GM21619 (cell line): ENCODE measurements at regions not wholly inside any gene's neighbourhood (a gene's known extent, or its start where the extent isn't known, plus 50 kb on each side); places are given as distances from the start of the nearest gene placed in this dataset.

Experiments
- ATAC-seq: cut with Tn5 transposase; IDR thresholded peaks from one replicate; pipeline ENCODE4 v1.9.1; 2021; ENCODE audit not compliant: unreplicated experiment

DNA sequence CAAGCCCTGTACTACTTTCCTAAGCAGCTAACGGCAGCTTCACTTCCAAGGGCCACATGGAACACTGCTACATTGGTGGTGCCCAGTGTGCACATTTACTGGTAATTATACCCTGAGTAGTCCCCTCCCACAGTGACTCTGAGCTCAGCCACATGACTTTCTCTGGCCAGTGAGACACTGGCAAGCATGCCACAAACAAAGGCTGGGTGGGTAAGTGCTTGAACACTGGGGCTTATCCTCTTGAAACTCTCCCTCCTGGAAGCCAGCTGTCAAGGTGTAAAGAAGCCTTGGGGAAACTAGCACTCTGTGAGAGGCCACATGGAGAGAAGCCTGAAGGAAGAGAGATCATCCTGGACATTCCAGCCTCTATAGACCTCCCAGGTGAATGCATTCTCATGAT is 54.4 kb upstream of the DRD2 start:
- ATAC-seq: no peak

DNA sequence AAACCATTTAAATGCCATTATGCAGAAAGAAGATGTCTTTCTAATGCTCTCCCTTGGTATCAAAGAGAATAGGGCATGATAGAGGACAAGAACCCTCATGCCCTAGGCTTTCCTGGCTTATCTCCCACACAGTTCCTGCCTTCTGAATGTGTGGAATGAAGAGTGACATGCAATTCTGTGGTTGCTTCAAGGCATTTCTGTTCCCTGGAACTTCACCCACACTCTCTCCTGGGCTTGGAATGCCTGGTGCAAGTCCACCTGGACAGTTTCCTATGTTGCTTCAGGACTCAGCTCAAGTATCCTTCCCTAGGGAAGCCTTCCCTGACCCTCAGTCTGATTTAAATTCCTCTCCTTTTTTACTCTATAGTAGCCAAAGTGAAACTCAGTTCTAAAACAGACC is 53.8 kb upstream of the DRD2 start:
- no peak for ATAC-seq

DNA sequence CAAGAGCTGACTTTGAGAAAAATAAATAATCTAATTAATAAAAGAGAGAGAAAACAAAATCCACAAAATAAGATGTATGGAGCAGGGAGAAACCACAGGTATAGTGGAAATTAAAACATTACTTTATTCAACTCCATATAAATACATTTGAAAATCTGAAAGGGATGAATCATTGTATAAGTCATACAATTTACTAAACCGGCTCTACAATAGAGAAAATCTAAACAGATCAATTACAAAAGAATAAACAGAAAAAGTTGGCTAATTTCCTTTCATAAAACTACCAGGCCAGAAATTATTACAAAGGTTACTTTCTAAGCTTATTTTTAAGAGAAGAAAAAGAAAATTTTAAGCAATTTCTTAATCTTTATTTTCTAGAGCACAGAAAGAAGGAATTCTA is 51.3 kb upstream of the DRD2 start:
- ATAC-seq: no peak
